ENCODE measurements at regions not wholly inside any gene's neighbourhood (a gene's known extent, or its start where the extent isn't known, plus 50 kb on each side); places are given as distances from the start of the nearest gene placed in this dataset.

GRCh38 chr3:187823746-187824145 lies 78.5 kb upstream of the BCL6 start:
- ATAC-seq = no peak
- intact Hi-C loops (cut with micrococcal nuclease; ENCODE audit: unreplicated experiment) (no loop called here), in situ Hi-C loops (cut with HindIII; ENCODE audit: low pct_unique_long_range_greater_than_20kb, low sequenced_read_pairs) (no loop called here)
- CTCF ChIA-PET = no interaction called here
- no peak overlapping the region for H3K4me3 ChIP-seq (ENCODE audit: low read depth in 2 of 2, low read length in 2 of 2)
- peaks cover 3% of the 10 kb centered on the region; the same call in 1 of the 2 replicates for H3K27me3 ChIP-seq (ENCODE audit: control insufficient read depth, insufficient read depth, low read length)
- BruUV-seq (replicated peaks) = no TSS peak
- H3K4me1 ChIP-seq (ENCODE audit: control insufficient read depth, insufficient read depth, low read length) = no peaks in the 10 kb centered on the region
- H3K9me3 ChIP-seq (ENCODE audit: control insufficient read depth, insufficient read depth, low read depth, low read length) = no peaks in the 10 kb centered on the region
- POLR2A ChIA-PET = no interaction called here
- TF ChIP-seq CTCF (IDR thresholded peaks at IDR 0.05) (no peak), SIN3A (IDR thresholded peaks at IDR 0.05; ENCODE audit: borderline replicate concordance, insufficient read depth, low read depth, low read length) (no peak), TCF7L2 (IDR thresholded peaks at IDR 0.05; ENCODE audit: low read depth, low read length) (no peak), REST (IDR thresholded peaks at IDR 0.05; ENCODE audit: insufficient read depth in 1 of 2, low read depth in 2 of 2, low read length in 1 of 2) (no peak), POLR2AphosphoS5 (IDR thresholded peaks at IDR 0.05; ENCODE audit: low read depth, low read length) (no peak)
- H3K27ac ChIP-seq (ENCODE audit: low read length) = no peak overlapping the region
- H3K36me3 ChIP-seq (ENCODE audit: control insufficient read depth, insufficient read depth, low read length) = no peaks in the 10 kb centered on the region
- no peak for DNase-seq (ENCODE audit: low read depth, low spot score)

GRCh38 chr3:187827723-187828122 lies 82.5 kb upstream of the BCL6 start:
- no TSS peak for BruUV-seq (replicated peaks)
- DNase-seq (ENCODE audit: low read depth, low spot score) (no peak), ATAC-seq (no peak)
- H3K9me3 ChIP-seq (ENCODE audit: control insufficient read depth, insufficient read depth, low read depth, low read length) = no peaks in the 10 kb centered on the region
- H3K36me3 ChIP-seq (ENCODE audit: control insufficient read depth, insufficient read depth, low read length) = no peaks in the 10 kb centered on the region
- no peaks in the 10 kb centered on the region; the same call in 1 of the 2 replicates for H3K27me3 ChIP-seq (ENCODE audit: control insufficient read depth, insufficient read depth, low read length)
- TF ChIP-seq SIN3A (IDR thresholded peaks at IDR 0.05; ENCODE audit: borderline replicate concordance, insufficient read depth, low read depth, low read length) (no peak), POLR2AphosphoS5 (IDR thresholded peaks at IDR 0.05; ENCODE audit: low read depth, low read length) (no peak), REST (IDR thresholded peaks at IDR 0.05; ENCODE audit: insufficient read depth in 1 of 2, low read depth in 2 of 2, low read length in 1 of 2) (no peak), CTCF (IDR thresholded peaks at IDR 0.05) (no peak), TCF7L2 (IDR thresholded peaks at IDR 0.05; ENCODE audit: low read depth, low read length) (no peak)
- H3K4me3 ChIP-seq (ENCODE audit: low read depth in 2 of 2, low read length in 2 of 2) = no peak overlapping the region
- intact Hi-C loops (cut with micrococcal nuclease; ENCODE audit: unreplicated experiment) (no loop called here), in situ Hi-C loops (cut with HindIII; ENCODE audit: low pct_unique_long_range_greater_than_20kb, low sequenced_read_pairs) (no loop called here)
- H3K4me1 ChIP-seq (ENCODE audit: control insufficient read depth, insufficient read depth, low read length) = no peaks in the 10 kb centered on the region
- no peak overlapping the region for H3K27ac ChIP-seq (ENCODE audit: low read length)
- POLR2A ChIA-PET = no interaction called here
- CTCF ChIA-PET = no interaction called here

Measured in Panc1 (cell line).